ENCODE measurements at regions not wholly inside any gene's neighbourhood (a gene's known extent, or its start where the extent isn't known, plus 50 kb on each side); places are given as distances from the start of the nearest gene placed in this dataset.

DNA sequence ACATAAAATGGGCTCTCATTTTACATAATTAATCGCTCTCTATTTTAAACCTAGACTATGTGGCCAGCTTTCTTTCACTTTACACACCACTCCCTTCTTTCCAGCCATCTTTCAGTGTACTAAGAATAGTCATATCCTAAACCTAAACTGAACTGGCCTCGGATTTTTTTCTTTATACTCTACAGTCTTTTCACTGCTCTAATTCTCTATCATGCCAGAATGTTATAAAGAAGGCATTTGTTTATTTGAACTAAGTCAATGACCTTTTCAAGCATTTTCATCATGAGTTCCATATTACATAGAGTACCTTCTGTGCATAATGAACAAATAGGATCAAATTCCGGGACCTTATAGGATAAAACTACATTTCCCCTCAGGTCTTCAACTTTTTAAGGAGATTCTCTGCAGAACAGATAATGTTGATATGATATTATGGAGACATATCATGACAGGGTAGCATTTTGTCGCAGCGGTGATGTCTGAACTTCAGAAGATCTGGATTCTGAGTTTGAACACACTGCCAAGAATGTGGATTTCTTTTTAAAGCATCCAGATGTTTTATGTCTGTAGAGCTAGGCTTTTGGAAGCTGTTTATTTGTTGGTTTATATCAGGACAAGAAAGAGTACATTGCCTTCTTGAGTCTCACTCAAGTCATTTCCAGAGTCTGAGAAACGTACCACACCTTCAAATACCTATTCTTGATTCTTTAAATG lies 1047.3 kb downstream of the MCTP2 start:
- TF ChIP-seq, protein P1, sequence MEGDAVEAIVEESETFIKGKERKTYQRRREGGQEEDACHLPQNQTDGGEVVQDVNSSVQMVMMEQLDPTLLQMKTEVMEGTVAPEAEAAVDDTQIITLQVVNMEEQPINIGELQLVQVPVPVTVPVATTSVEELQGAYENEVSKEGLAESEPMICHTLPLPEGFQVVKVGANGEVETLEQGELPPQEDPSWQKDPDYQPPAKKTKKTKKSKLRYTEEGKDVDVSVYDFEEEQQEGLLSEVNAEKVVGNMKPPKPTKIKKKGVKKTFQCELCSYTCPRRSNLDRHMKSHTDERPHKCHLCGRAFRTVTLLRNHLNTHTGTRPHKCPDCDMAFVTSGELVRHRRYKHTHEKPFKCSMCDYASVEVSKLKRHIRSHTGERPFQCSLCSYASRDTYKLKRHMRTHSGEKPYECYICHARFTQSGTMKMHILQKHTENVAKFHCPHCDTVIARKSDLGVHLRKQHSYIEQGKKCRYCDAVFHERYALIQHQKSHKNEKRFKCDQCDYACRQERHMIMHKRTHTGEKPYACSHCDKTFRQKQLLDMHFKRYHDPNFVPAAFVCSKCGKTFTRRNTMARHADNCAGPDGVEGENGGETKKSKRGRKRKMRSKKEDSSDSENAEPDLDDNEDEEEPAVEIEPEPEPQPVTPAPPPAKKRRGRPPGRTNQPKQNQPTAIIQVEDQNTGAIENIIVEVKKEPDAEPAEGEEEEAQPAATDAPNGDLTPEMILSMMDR (IDR thresholded peaks at IDR 0.05): no peak
- TF ChIP-seq RFX5 (IDR thresholded peaks at IDR 0.05; ENCODE audit: low read length) (no peak), POLR2AphosphoS5 (IDR thresholded peaks at IDR 0.05; ENCODE audit: low read depth, low read length) (no peak), NRF1 (IDR thresholded peaks at IDR 0.05; ENCODE audit: low read depth, low read length) (no peak), TAF1 (IDR thresholded peaks at IDR 0.05; ENCODE audit: borderline replicate concordance, low read depth, low read length) (no peak), JUND (IDR thresholded peaks at IDR 0.05) (no peak), NFIC (IDR thresholded peaks at IDR 0.05; ENCODE audit: borderline replicate concordance) (no peak), TEAD4 (IDR thresholded peaks at IDR 0.05; ENCODE audit: borderline replicate concordance, insufficient read depth) (no peak), YY1 (IDR thresholded peaks at IDR 0.05; ENCODE audit: low read depth) (no peak)
- TF ChIP-seq, protein P2, sequence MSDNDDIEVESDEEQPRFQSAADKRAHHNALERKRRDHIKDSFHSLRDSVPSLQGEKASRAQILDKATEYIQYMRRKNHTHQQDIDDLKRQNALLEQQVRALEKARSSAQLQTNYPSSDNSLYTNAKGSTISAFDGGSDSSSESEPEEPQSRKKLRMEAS (IDR thresholded peaks at IDR 0.05; ENCODE audit: low read depth): no peak
